GM23248 (cell line): ENCODE measurements at regions not wholly inside any gene's neighbourhood (a gene's known extent, or its start where the extent isn't known, plus 50 kb on each side); places are given as distances from the start of the nearest gene placed in this dataset.

ENCODE experiments used
- EZH2 ChIP-seq: fragments of 200-600 bp; sonication (generic); IDR thresholded peaks from 2 replicates; pipeline ENCODE4 v1.6.1; 2018; ENCODE audit warnings: antibody characterized with exemption, mild to moderate bottlenecking; ENCODE audit not compliant: insufficient read depth, poor library complexity, severe bottlenecking
- EZH2phosphoT487 ChIP-seq: fragments of 200-600 bp; sonication (generic); IDR thresholded peaks from 2 replicates; pipeline ENCODE4 v1.6.1; 2018; ENCODE audit warnings: antibody characterized with exemption, moderate library complexity, mild to moderate bottlenecking, low read depth; ENCODE audit not compliant: insufficient read depth

GRCh38 chr6:92243315-92243714, 1176.0 kb downstream of the EPHA7 start:
- no peak for TF ChIP-seq EZH2phosphoT487
- no peak for TF ChIP-seq EZH2
